GM23248 (cell line): ENCODE measurements at regions not wholly inside any gene's neighbourhood (a gene's known extent, or its start where the extent isn't known, plus 50 kb on each side); places are given as distances from the start of the nearest gene placed in this dataset.

ENCODE experiments used
- EZH2 ChIP-seq: fragments of 200-600 bp; sonication (generic); IDR thresholded peaks from 2 replicates; pipeline ENCODE4 v1.6.1; 2018; ENCODE audit warnings: antibody characterized with exemption, mild to moderate bottlenecking; ENCODE audit not compliant: insufficient read depth, poor library complexity, severe bottlenecking
- EZH2phosphoT487 ChIP-seq: fragments of 200-600 bp; sonication (generic); IDR thresholded peaks from 2 replicates; pipeline ENCODE4 v1.6.1; 2018; ENCODE audit warnings: antibody characterized with exemption, moderate library complexity, mild to moderate bottlenecking, low read depth; ENCODE audit not compliant: insufficient read depth

- no peak for TF ChIP-seq EZH2
- no peak for TF ChIP-seq EZH2phosphoT487
These were observed 244.5 kb downstream of the ADGRL2 start for GRCh38 chr1:82045221-82045620.
